NB4 (cell line): ENCODE measurements at regions not wholly inside any gene's neighbourhood (a gene's known extent, or its start where the extent isn't known, plus 50 kb on each side); places are given as distances from the start of the nearest gene placed in this dataset.

Experiments used
- DNase-seq: peaks from one replicate; pipeline ENCODE4 v3.0.0; 2010; ENCODE audit warnings: low read depth
- H3K4me3 ChIP-seq: one replicate; pipeline ENCODE4 v1.5.1; 2011; ENCODE audit warnings: mild to moderate bottlenecking, low read depth, low read length, moderate library complexity
- CTCF ChIP-seq: IDR thresholded peaks from one replicate; pipeline ENCODE4 v1.5.1; 2012; ENCODE audit warnings: low read depth, low read length
- MAX ChIP-seq: IDR thresholded peaks from 2 replicates; pipeline ENCODE4 v1.6.1; 2011; ENCODE audit warnings: low read depth, low read length
- MYC ChIP-seq: IDR thresholded peaks from 2 replicates; pipeline ENCODE4 v1.6.1; 2011; ENCODE audit warnings: low read depth, low read length
- POLR2A ChIP-seq: IDR thresholded peaks from 2 replicates; pipeline ENCODE4 v1.6.1; 2011; ENCODE audit warnings: mild to moderate bottlenecking; ENCODE audit not compliant: insufficient read length; ENCODE audit errors: extremely low read depth

DNA sequence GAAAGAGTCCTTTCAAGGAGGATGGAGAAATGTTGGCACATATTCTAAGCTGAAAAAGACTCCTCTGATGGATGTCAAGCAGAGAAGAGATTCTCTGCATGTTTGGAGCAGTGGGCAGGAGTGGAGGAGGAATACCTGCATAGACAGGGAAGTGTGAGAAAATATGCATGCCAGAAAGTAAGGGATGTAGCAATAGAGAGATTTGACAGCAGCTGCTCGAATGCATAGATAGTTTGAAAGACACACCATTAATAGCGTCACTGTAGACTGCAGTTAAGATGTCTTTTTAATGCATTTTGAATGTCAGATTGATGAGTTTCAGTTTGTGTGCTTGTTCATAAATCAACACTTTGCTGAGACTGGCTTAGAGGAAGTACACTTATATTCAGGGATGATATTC lies 169.9 kb upstream of the POT1 start:
- TF ChIP-seq CTCF (no peak), MYC (no peak), POLR2A (no peak), MAX (no peak)
- DNase-seq = no peak
- no peak overlapping the region for H3K4me3 ChIP-seq

- no peak overlapping the region for H3K4me3 ChIP-seq
- no peak for DNase-seq
- TF ChIP-seq MYC (no peak), CTCF (no peak)
Measured at GRCh38 chr7:125098377-125098970, 168.8 kb upstream of the POT1 start.

DNA sequence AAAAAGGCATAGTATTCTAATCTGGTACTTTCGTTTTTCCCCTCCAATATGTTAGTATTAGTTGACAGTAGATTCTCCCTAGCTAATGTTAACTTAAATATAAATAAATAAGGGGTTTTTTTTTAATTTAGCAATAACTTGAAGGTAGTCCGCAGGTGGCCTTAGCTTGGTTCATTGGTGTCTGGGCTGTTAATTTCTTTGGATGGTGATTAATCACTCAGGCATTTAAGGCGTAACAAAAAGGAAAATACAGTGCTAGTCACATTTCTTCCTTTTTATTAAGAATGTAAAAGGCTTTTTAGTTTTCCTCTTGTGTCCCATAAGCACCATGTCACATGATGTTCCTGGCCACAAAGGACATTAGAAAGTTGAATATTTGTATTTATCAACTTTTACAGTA lies 161.0 kb upstream of the POT1 start:
- no peak for TF ChIP-seq POLR2A
- no peak for TF ChIP-seq MAX
- TF ChIP-seq CTCF = no peak
- no peak for TF ChIP-seq MYC
- DNase-seq = no peak
- no peak overlapping the region for H3K4me3 ChIP-seq

- no peak overlapping the region for H3K4me3 ChIP-seq
- DNase-seq = no peak
- TF ChIP-seq MYC = no peak
- TF ChIP-seq MAX = no peak
- TF ChIP-seq POLR2A = no peak
- TF ChIP-seq CTCF = no peak
Measured at GRCh38 chr7:125089171-125089570, 159.5 kb upstream of the POT1 start.

GRCh38 chr7:125088555-125088954 lies 158.9 kb upstream of the POT1 start:
- no peak for DNase-seq
- H3K4me3 ChIP-seq = no peak overlapping the region
- TF ChIP-seq MAX = no peak
- TF ChIP-seq CTCF = no peak
- no peak for TF ChIP-seq MYC
- TF ChIP-seq POLR2A = no peak

- TF ChIP-seq CTCF = no peak
- no peak for TF ChIP-seq MAX
- TF ChIP-seq MYC = no peak
- TF ChIP-seq POLR2A = no peak
- no peak for DNase-seq
- H3K4me3 ChIP-seq = no peak overlapping the region
Measured at GRCh38 chr7:125085084-125085483, 155.5 kb upstream of the POT1 start.
